H1 (cell line): ENCODE measurements at regions not wholly inside any gene's neighbourhood (a gene's known extent, or its start where the extent isn't known, plus 50 kb on each side); places are given as distances from the start of the nearest gene placed in this dataset.

Experiments
- CTCF ChIA-PET: fragments of 300-600 bp; sonication (Branson Sonifier 250); formaldehyde crosslinking; loops from one replicate; lab custom pipeline; 2021; ENCODE audit not compliant: partially characterized antibody; lab: Charles Lee
- POLR2A ChIA-PET: fragments of 300-600 bp; sonication (Branson Sonifier 250); formaldehyde crosslinking; loops from one replicate; lab custom pipeline; 2021; ENCODE audit warnings: inconsistent platforms; ENCODE audit not compliant: partially characterized antibody; lab: Charles Lee
- DNase-seq, 2 experiments: peaks; one replicate each; pipeline versions ENCODE4 v3.0.0 to v3.0.0-alpha.2; 2010 to 2022; ENCODE audit warnings: low spot score in 2 of 2, low read depth in 1 of 2, mixed read lengths in 1 of 2
- FAIRE-seq: peaks from 2 replicates; lab custom pipeline; 2011; peaks lifted over from hg19 to GRCh38; lab: Jason Lieb, UNC
- H2AFZ ChIP-seq: 2 replicates; pipeline ENCODE4 v1.8.1; 2012; ENCODE audit warnings: low read length, inconsistent platforms
- H2AK5ac ChIP-seq: 2 replicates; pipeline ENCODE4 v1.6.1; 2013; ENCODE audit warnings: low read depth, low read length
- H2BK120ac ChIP-seq: replicated peaks from 2 replicates; pipeline ENCODE3; 2013; ENCODE audit warnings: low read depth, low read length, inconsistent platforms
- H2BK12ac ChIP-seq: 2 replicates; pipeline ENCODE4 v1.6.1; 2013; ENCODE audit warnings: low read depth, low read length
- H2BK15ac ChIP-seq: 2 replicates; pipeline ENCODE4 v1.6.1; 2013; ENCODE audit warnings: low read length
- H2BK20ac ChIP-seq: 2 replicates; pipeline ENCODE4 v1.6.1; 2013; ENCODE audit warnings: low read length
- H2BK5ac ChIP-seq: 2 replicates; pipeline ENCODE4 v1.6.1; 2013; ENCODE audit warnings: low read depth, low read length
- H3K14ac ChIP-seq: 2 replicates; pipeline ENCODE4 v1.6.1; 2013; ENCODE audit warnings: inconsistent platforms; ENCODE audit not compliant: insufficient read length
- H3K18ac ChIP-seq: 2 replicates; pipeline ENCODE4 v1.6.1; 2013; ENCODE audit warnings: low read length; ENCODE audit errors: extremely low read depth
- H3K23ac ChIP-seq: 2 replicates; pipeline ENCODE4 v1.6.1; 2013; ENCODE audit warnings: inconsistent platforms; ENCODE audit not compliant: insufficient read length
- H3K23me2 ChIP-seq: 2 replicates; pipeline ENCODE4 v1.6.1; 2013; ENCODE audit warnings: low read depth, low read length
- H3K27ac ChIP-seq: 2 replicates; pipeline ENCODE4 v1.6.1; 2011; ENCODE audit warnings: low read depth, low read length, inconsistent platforms
- H3K27me3 ChIP-seq, 4 experiments: replicated peaks in 1 of 4; 1 replicate in 1 of 4; 2 replicates in 3 of 4; pipeline versions ENCODE4 v1.6.1 to v1.8.1; 2011 to 2013; ENCODE audit warnings: low read length in 3 of 4, mild to moderate bottlenecking in 3 of 4, inconsistent platforms in 2 of 4, mixed read lengths in 2 of 4, moderate library complexity in 1 of 4; ENCODE audit not compliant: control insufficient read depth in 3 of 4, insufficient read depth in 3 of 4; ENCODE audit errors: extremely low read depth in 1 of 4
- H3K36me3 ChIP-seq, 4 experiments: 2 replicates each; pipeline versions ENCODE4 v1.6.1 to v1.8.1; 2011 to 2013; ENCODE audit warnings: mild to moderate bottlenecking in 4 of 4, low read length in 3 of 4, moderate library complexity in 2 of 4, control low read depth in 1 of 4, inconsistent platforms in 1 of 4; ENCODE audit not compliant: insufficient read depth in 4 of 4, control insufficient read depth in 2 of 4
- H3K4ac ChIP-seq: replicated peaks from 2 replicates; pipeline ENCODE3; 2013; ENCODE audit warnings: low read length, low read depth, mixed read lengths, inconsistent platforms; ENCODE audit not compliant: insufficient read length
- H3K4me1 ChIP-seq, 4 experiments: replicated peaks in 1 of 4; 1 replicate in 1 of 4; 2 replicates in 3 of 4; pipeline versions ENCODE4 v1.6.1 to v1.8.1; 2011 to 2013; ENCODE audit warnings: low read length in 3 of 4, inconsistent platforms in 2 of 4, mixed read lengths in 1 of 4; ENCODE audit not compliant: insufficient read depth in 4 of 4, control insufficient read depth in 3 of 4
- H3K4me2 ChIP-seq, 2 experiments: 2 replicates each; pipeline versions ENCODE4 v1.6.1 to v1.8.1; 2011 to 2013; ENCODE audit warnings: low read depth in 2 of 2, low read length in 2 of 2, control low read depth in 1 of 2, inconsistent platforms in 1 of 2, mild to moderate bottlenecking in 1 of 2; ENCODE audit not compliant: insufficient read depth in 1 of 2
- H3K4me3 ChIP-seq, 4 experiments: fragments of 200-600, 300-600 bp in 1 of 4; sonication (generic), shearing (Covaris generic), sonication (Bioruptor Twin) in 1 of 4; 2 replicates each; pipeline versions ENCODE4 v1.5.1 to v1.8.1; 2011 to 2016; ENCODE audit warnings: low read length in 4 of 4, low read depth in 3 of 4, control low read depth in 2 of 4, inconsistent platforms in 2 of 4, mild to moderate bottlenecking in 2 of 4, mixed read lengths in 1 of 4, moderate library complexity in 1 of 4; ENCODE audit not compliant: insufficient read depth in 2 of 4; ENCODE audit errors: extremely low read depth in 1 of 4
- H3K56ac ChIP-seq: replicated peaks from 2 replicates; pipeline ENCODE3; 2013; ENCODE audit warnings: low read depth, mild to moderate bottlenecking, mixed read lengths, low read length, inconsistent platforms; ENCODE audit not compliant: insufficient read length
- H3K79me1 ChIP-seq: 2 replicates; pipeline ENCODE4 v1.6.1; 2013; ENCODE audit warnings: low read depth, low read length, control low read depth
- H3K79me2 ChIP-seq, 2 experiments: 2 replicates each; pipeline versions ENCODE4 v1.6.1 to v1.8.1; 2012 to 2013; ENCODE audit warnings: low read length in 2 of 2, mild to moderate bottlenecking in 2 of 2, inconsistent platforms in 1 of 2; ENCODE audit not compliant: insufficient read depth in 2 of 2, control insufficient read depth in 1 of 2
- H3K9ac ChIP-seq, 4 experiments: replicated peaks in 1 of 4; 1 replicate in 1 of 4; 2 replicates in 3 of 4; pipeline versions ENCODE4 v1.6.1 to v1.8.1; 2011 to 2013; ENCODE audit warnings: low read depth in 3 of 4, low read length in 3 of 4, control low read depth in 2 of 4, mild to moderate bottlenecking in 2 of 4, moderate library complexity in 2 of 4, inconsistent platforms in 1 of 4; ENCODE audit errors: extremely low read depth in 1 of 4
- H3K9me3 ChIP-seq, 2 experiments: 2 replicates each; pipeline versions ENCODE4 v1.6.1 to v1.8.1; 2012 to 2013; ENCODE audit warnings: mild to moderate bottlenecking in 2 of 2, moderate library complexity in 2 of 2, control low read depth in 1 of 2, inconsistent platforms in 1 of 2, low read depth in 1 of 2, low read length in 1 of 2, mixed read lengths in 1 of 2; ENCODE audit not compliant: insufficient read depth in 2 of 2
- H4K20me1 ChIP-seq, 2 experiments: replicated peaks in 1 of 2; 2 replicates each; pipeline versions ENCODE3 to v1.8.1; 2011 to 2013; ENCODE audit warnings: inconsistent platforms in 2 of 2, low read length in 2 of 2, mild to moderate bottlenecking in 1 of 2; ENCODE audit not compliant: insufficient read depth in 2 of 2, control insufficient read depth in 1 of 2
- H4K5ac ChIP-seq: 2 replicates; pipeline ENCODE4 v1.6.1; 2013; ENCODE audit warnings: low read length, low read depth, mixed read lengths, inconsistent platforms; ENCODE audit not compliant: insufficient read length
- H4K8ac ChIP-seq: 2 replicates; pipeline ENCODE4 v1.8.0; 2013; ENCODE audit warnings: mild to moderate bottlenecking, moderate library complexity, low read length, inconsistent platforms; ENCODE audit not compliant: insufficient read depth; ENCODE audit errors: extremely low read depth
- H4K91ac ChIP-seq: replicated peaks from 2 replicates; pipeline ENCODE3; 2013; ENCODE audit warnings: low read length, mixed read lengths, inconsistent platforms; ENCODE audit not compliant: insufficient read length
- CHD1 ChIP-seq: IDR thresholded peaks from 2 replicates; pipeline ENCODE4 v1.6.1; 2012; ENCODE audit warnings: low read depth, low read length, improper control_type of control experiment
- MAFK ChIP-seq: IDR thresholded peaks from 2 replicates; pipeline ENCODE4 v1.6.1; 2012; ENCODE audit warnings: low read depth, mild to moderate bottlenecking, improper control_type of control experiment, low read length
- WGBS, 2 experiments: shearing (Covaris generic) in 1 of 2; methylation state at CpG; one replicate each; pipeline versions ENCODE4 v1.1.6 to v1.1.7; 2013 to 2015; ENCODE audit warnings: low lambda C conversion rate in 2 of 2, mixed read lengths in 2 of 2, inconsistent platforms in 1 of 2, low coverage in 1 of 2, missing lambda C conversion rate in 1 of 2; ENCODE audit not compliant: insufficient replicate concordance in 2 of 2, insufficient coverage in 1 of 2, insufficient read length in 1 of 2; ENCODE audit errors: extremely low coverage in 1 of 2, missing lambda C conversion rate in 1 of 2; 5-methylcytosine and 5-hydroxymethylcytosine counted together

DNA sequence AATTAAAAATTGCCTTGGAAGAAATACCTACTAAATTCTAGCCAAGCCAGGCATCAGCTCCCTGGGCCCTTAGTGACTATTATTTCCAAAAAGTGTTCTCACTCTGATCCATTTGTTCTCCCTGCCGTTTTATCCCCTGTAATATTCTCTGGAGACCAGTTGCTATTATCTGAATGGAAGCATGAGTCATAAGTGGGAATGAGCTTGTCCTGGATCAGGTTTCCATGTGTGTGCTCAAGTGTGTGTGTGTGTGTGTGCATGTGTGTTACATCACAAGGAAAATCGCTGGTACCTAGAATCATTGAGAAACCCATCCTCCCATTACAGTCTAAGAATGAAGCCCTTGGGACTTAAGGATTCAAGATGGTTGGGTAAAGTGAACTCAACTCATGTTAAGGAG is 130.3 kb upstream of the CXCR4 start:
- FAIRE-seq (no peak), DNase-seq (no peak)
- H2BK5ac ChIP-seq: no peak overlapping the region
- no peak overlapping the region for H3K23ac ChIP-seq
- 72% methylated on average over 2 of the region's 2 CpGs; no CpG with 5 or more reads in 1 of the 2 experiments for WGBS, 2 experiments
- no peak overlapping the region for H2BK12ac ChIP-seq
- no peak overlapping the region for H2BK120ac ChIP-seq
- H3K4ac ChIP-seq: no peak overlapping the region
- H4K91ac ChIP-seq: no peak overlapping the region
- H3K27me3 ChIP-seq: no peaks in the 10 kb centered on the region
- no peak overlapping the region for H2AK5ac ChIP-seq
- H3K56ac ChIP-seq: no peak overlapping the region
- no peaks in the 10 kb centered on the region for H3K23me2 ChIP-seq
- H3K18ac ChIP-seq: no peak overlapping the region
- no peaks in the 10 kb centered on the region for H3K79me1 ChIP-seq
- no peaks in the 10 kb centered on the region for H3K9me3 ChIP-seq
- CTCF ChIA-PET: interaction anchor here (0.6 kb wide), 1 partner anchor 14 kb away, joined by 3 read pairs; no protein-coding TSS in a partner anchor
- H3K14ac ChIP-seq: no peak overlapping the region
- H3K9ac ChIP-seq: no peak overlapping the region
- H4K5ac ChIP-seq: no peak overlapping the region
- no peaks in the 10 kb centered on the region for H3K79me2 ChIP-seq
- no peak overlapping the region for H3K4me2 ChIP-seq
- H3K4me1 ChIP-seq: peaks cover 0 to 6% (median 1%) of the 10 kb centered on the region in 4 experiments; a peak in 3 of 7 replicates
- H2AFZ ChIP-seq: no peak overlapping the region
- H3K36me3 ChIP-seq: no peaks in the 10 kb centered on the region
- no peak overlapping the region for H4K8ac ChIP-seq
- no peaks in the 10 kb centered on the region for H4K20me1 ChIP-seq
- no peak overlapping the region for H2BK20ac ChIP-seq
- no peak overlapping the region for H2BK15ac ChIP-seq
- POLR2A ChIA-PET: no interaction called here
- H3K4me3 ChIP-seq: no peak overlapping the region
- no peak overlapping the region for H3K27ac ChIP-seq
- TF ChIP-seq CHD1 (no peak), MAFK (no peak)
